GM12874 (cell line): ENCODE measurements at regions not wholly inside any gene's neighbourhood (a gene's known extent, or its start where the extent isn't known, plus 50 kb on each side); places are given as distances from the start of the nearest gene placed in this dataset.

ENCODE experiments used
- CTCF ChIP-seq: IDR thresholded peaks from 2 replicates; pipeline ENCODE4 v1.5.1; 2011; ENCODE audit warnings: low read depth, mild to moderate bottlenecking, control low read depth, low read length, moderate library complexity; ENCODE audit not compliant: insufficient read depth

- TF ChIP-seq CTCF = no peak
Observed at GRCh38 chr11:22473586-22473985, 135.4 kb downstream of the SLC17A6 start.

- TF ChIP-seq CTCF = no peak
Observed at GRCh38 chr11:22472306-22472705, 134.1 kb downstream of the SLC17A6 start.

GRCh38 chr11:22471385-22471784 is 133.2 kb downstream of the SLC17A6 start:
- no peak for TF ChIP-seq CTCF

GRCh38 chr11:22467741-22468140 is 129.6 kb downstream of the SLC17A6 start:
- TF ChIP-seq CTCF = no peak

- TF ChIP-seq CTCF = no peak
Observed at GRCh38 chr11:22467248-22467647, 129.1 kb downstream of the SLC17A6 start.

GRCh38 chr11:22466809-22467208 is 128.6 kb downstream of the SLC17A6 start:
- no peak for TF ChIP-seq CTCF

- TF ChIP-seq CTCF = no peak
Observed at GRCh38 chr11:22466351-22466750, 128.2 kb downstream of the SLC17A6 start.

- TF ChIP-seq CTCF = no peak
Observed at GRCh38 chr11:22465620-22466019, 127.4 kb downstream of the SLC17A6 start.
